Lower leg skin (tissue), 3 donors: ENCODE measurements at regions not wholly inside any gene's neighbourhood (a gene's known extent, or its start where the extent isn't known, plus 50 kb on each side); places are given as distances from the start of the nearest gene placed in this dataset.

Source experiments
- POLR2A ChIP-seq, 2 donors: fragments of 450-650 bp; IDR thresholded peaks; one replicate each; pipeline ENCODE4 v1.6.1; 2016 to 2017; ENCODE audit warnings: antibody characterized with exemption in 2 of 2, mild to moderate bottlenecking in 1 of 2, moderate library complexity in 1 of 2
- TF ChIP-seq, protein P1 (sequence below), 3 donors: fragments of 450-650 bp; IDR thresholded peaks; one replicate each; pipeline ENCODE4 v1.5.1; 2016; ENCODE audit warnings: antibody characterized with exemption in 3 of 3, mild to moderate bottlenecking in 3 of 3, moderate library complexity in 2 of 3

DNA sequence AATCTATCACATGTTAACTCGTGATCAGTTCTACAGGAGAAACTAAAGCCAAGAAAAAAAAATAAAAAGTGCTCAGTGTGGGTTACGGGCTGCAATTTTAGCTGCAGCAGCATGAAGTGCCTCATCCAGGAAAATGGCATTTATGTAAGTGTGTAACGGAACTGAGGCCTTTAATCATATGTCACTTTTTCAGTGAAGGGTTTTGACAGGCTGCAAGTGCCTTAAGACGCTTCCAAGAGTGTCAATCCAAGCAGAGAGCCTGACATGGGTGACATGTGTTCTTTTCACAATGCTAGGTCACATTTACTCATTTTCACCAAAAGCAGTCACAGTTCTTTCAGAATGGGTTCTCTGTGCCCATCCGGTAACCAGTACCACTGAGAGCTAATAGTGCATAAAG is 604.6 kb downstream of the RAB28 start:
- TF ChIP-seq, protein P1, sequence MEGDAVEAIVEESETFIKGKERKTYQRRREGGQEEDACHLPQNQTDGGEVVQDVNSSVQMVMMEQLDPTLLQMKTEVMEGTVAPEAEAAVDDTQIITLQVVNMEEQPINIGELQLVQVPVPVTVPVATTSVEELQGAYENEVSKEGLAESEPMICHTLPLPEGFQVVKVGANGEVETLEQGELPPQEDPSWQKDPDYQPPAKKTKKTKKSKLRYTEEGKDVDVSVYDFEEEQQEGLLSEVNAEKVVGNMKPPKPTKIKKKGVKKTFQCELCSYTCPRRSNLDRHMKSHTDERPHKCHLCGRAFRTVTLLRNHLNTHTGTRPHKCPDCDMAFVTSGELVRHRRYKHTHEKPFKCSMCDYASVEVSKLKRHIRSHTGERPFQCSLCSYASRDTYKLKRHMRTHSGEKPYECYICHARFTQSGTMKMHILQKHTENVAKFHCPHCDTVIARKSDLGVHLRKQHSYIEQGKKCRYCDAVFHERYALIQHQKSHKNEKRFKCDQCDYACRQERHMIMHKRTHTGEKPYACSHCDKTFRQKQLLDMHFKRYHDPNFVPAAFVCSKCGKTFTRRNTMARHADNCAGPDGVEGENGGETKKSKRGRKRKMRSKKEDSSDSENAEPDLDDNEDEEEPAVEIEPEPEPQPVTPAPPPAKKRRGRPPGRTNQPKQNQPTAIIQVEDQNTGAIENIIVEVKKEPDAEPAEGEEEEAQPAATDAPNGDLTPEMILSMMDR (IDR thresholded peaks at IDR 0.05) = no peak
- TF ChIP-seq POLR2A (IDR thresholded peaks at IDR 0.05) = no peak
